ENCODE measurements at regions not wholly inside any gene's neighbourhood (a gene's known extent, or its start where the extent isn't known, plus 50 kb on each side); places are given as distances from the start of the nearest gene placed in this dataset.

GRCh38 chr10:3474266-3474665 lies 301.7 kb upstream of the PITRM1 start:
- ATAC-seq (no peak), DNase-seq (no peak)
- no peaks in the 10 kb centered on the region for H3K9me3 ChIP-seq
- intact Hi-C loops (cut with DNase I): no loop called here
- no peak for TF ChIP-seq POLR2A (IDR thresholded peaks at IDR 0.05)
- TF ChIP-seq CTCF (IDR thresholded peaks at IDR 0.05): no peak
- H3K36me3 ChIP-seq: no peaks in the 10 kb centered on the region
- H3K4me3 ChIP-seq: no peak overlapping the region
- 97 to 99% (median 98%) methylated on average over 8 of the region's 8 CpGs for WGBS, 4 donors
- H3K4me1 ChIP-seq: peaks cover 0 to 40% (median 16%) of the 10 kb centered on the region in 12 donors
- no peak overlapping the region for H3K27ac ChIP-seq
- H3K27me3 ChIP-seq: no peaks in the 10 kb centered on the region

- WGBS, 4 donors: 95 to 98% (median 96%) methylated on average over 9 of the region's 9 CpGs
- Histone ChIP-seq H3K27ac (peak overlapping the region in 6 of 12 donors; percentile 56 to 86 (median 82)), H3K4me1 (peaks cover 0 to 50% (median 25%) of the 10 kb centered on the region in 12 donors), H3K4me3 (no peak overlapping the region), H3K9me3 (no peaks in the 10 kb centered on the region), H3K27me3 (no peaks in the 10 kb centered on the region), H3K36me3 (no peaks in the 10 kb centered on the region)
- ATAC-seq (no peak), DNase-seq (no peak)
- no peak for TF ChIP-seq POLR2A (IDR thresholded peaks at IDR 0.05)
- no peak for TF ChIP-seq CTCF (IDR thresholded peaks at IDR 0.05)
- intact Hi-C loops (cut with DNase I): no loop called here
Measured at GRCh38 chr10:3473271-3473670, 300.7 kb upstream of the PITRM1 start.

GRCh38 chr10:3472287-3473051 lies 299.9 kb upstream of the PITRM1 start:
- H3K9me3 ChIP-seq: no peaks in the 10 kb centered on the region
- no peaks in the 10 kb centered on the region for H3K27me3 ChIP-seq
- no peaks in the 10 kb centered on the region for H3K36me3 ChIP-seq
- H3K27ac ChIP-seq: peak overlapping the region; percentile 24 to 86 (median 69)
- H3K4me1 ChIP-seq: peaks cover 0 to 56% (median 31%) of the 10 kb centered on the region in 12 donors
- 47 to 59% (median 54%) methylated on average over 16 of the region's 16 CpGs for WGBS, 4 donors
- DNase-seq (no peak), ATAC-seq (peak in 3 of 4 donors; percentile 16 to 43 (median 33))
- no peak for TF ChIP-seq CTCF (IDR thresholded peaks at IDR 0.05)
- no peak for TF ChIP-seq POLR2A (IDR thresholded peaks at IDR 0.05)
- H3K4me3 ChIP-seq: peak overlapping the region in 8 of 12 donors; percentile 27 to 46 (median 34)
- intact Hi-C loops (cut with DNase I): no loop called here

- peak overlapping the region in 2 of 12 donors; percentile 31 for H3K4me3 ChIP-seq
Measured at GRCh38 chr10:3471927-3472286, 299.3 kb upstream of the PITRM1 start.

More at GRCh38 chr10:3471927-3472286, 299.3 kb upstream of the PITRM1 start:
- ATAC-seq (no peak), DNase-seq (no peak)
- Histone ChIP-seq H3K27me3 (no peaks in the 10 kb centered on the region), H3K36me3 (no peaks in the 10 kb centered on the region), H3K9me3 (no peaks in the 10 kb centered on the region), H3K27ac (peak overlapping the region; percentile 24 to 86 (median 69)), H3K4me1 (peaks cover 0 to 61% (median 36%) of the 10 kb centered on the region in 12 donors)
- TF ChIP-seq CTCF (IDR thresholded peaks at IDR 0.05) (no peak), POLR2A (IDR thresholded peaks at IDR 0.05) (no peak)
- 88 to 99% (median 93%) methylated on average over 8 of the region's 8 CpGs for WGBS, 4 donors
- intact Hi-C loops (cut with DNase I): loop anchor here in 1 of 10 donors (2.0 kb wide), 1 partner anchor 43 kb away; no protein-coding TSS in a partner anchor

Data from heart left ventricle (tissue), 16 donors.